Naive B cell (primary cell): ENCODE measurements at regions not wholly inside any gene's neighbourhood (a gene's known extent, or its start where the extent isn't known, plus 50 kb on each side); places are given as distances from the start of the nearest gene placed in this dataset.

Source experiments
- ATAC-seq, 2 donors: fragments of 150-1000 bp; cut with Tn5 transposase; 2 replicates each; pipeline ENCODE4 v1.10.0; 2021; ENCODE audit warnings: low read depth in 2 of 2, mild to moderate bottlenecking in 2 of 2, moderate library complexity in 2 of 2
- DNase-seq: peaks from one replicate; pipeline ENCODE4 v3.0.0; 2022
- H3K27ac Mint-ChIP-seq, 6 donors: one replicate each; pipeline ENCODE4 v1.8.0; 2020 to 2022; ENCODE audit warnings: mild to moderate bottlenecking in 6 of 6, mixed read lengths in 6 of 6, moderate library complexity in 5 of 6, inconsistent platforms in 2 of 6
- H3K27me3 Mint-ChIP-seq, 3 donors: one replicate each; pipeline ENCODE4 v1.8.0; 2021 to 2022; ENCODE audit warnings: mixed read lengths in 3 of 3, mild to moderate bottlenecking in 1 of 3
- H3K36me3 Mint-ChIP-seq, 2 donors: one replicate each; pipeline ENCODE4 v1.8.0; 2020 to 2022; ENCODE audit warnings: mixed read lengths in 2 of 2, inconsistent platforms in 1 of 2, mild to moderate bottlenecking in 1 of 2
- H3K4me1 Mint-ChIP-seq, 3 donors: one replicate each; pipeline ENCODE4 v1.8.0; 2020 to 2022; ENCODE audit warnings: mixed read lengths in 3 of 3, inconsistent platforms in 1 of 3, mild to moderate bottlenecking in 1 of 3, moderate library complexity in 1 of 3
- H3K4me3 Mint-ChIP-seq, 8 donors: one replicate each; pipeline ENCODE4 v1.8.0; 2020 to 2022; ENCODE audit warnings: mild to moderate bottlenecking in 8 of 8, mixed read lengths in 8 of 8, moderate library complexity in 8 of 8, inconsistent platforms in 2 of 8
- H3K9me3 Mint-ChIP-seq, 7 donors: one replicate each; pipeline ENCODE4 v1.8.0; 2020 to 2022; ENCODE audit warnings: mixed read lengths in 7 of 7, mild to moderate bottlenecking in 5 of 7, inconsistent platforms in 2 of 7, moderate library complexity in 1 of 7

DNA sequence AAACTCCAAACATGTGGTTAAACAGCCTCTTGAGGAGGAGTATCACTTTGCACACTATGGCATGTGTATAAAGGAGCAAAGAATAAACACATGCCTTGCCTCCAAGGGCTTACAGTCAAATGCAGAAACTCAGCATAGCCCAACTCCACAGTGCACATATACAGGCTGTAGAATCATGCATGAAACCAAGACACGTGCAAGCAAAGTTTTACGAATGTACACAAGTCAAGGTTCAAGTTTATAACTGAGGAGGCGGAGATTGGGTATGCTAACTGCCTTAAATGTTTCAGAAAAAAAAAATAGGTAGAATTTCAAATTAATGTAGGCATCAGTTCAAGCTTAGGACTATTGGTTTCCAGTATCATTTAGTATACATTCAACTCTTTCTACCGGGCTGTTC, 321.1 kb downstream of the SOX9 start:
- no peak overlapping the region for H3K4me3 Mint-ChIP-seq
- DNase-seq = no peak
- H3K27me3 Mint-ChIP-seq = no peaks in the 10 kb centered on the region
- peaks cover 0 to 14% (median 6%) of the 10 kb centered on the region in 7 donors for H3K9me3 Mint-ChIP-seq
- H3K36me3 Mint-ChIP-seq = no peaks in the 10 kb centered on the region
- no peaks in the 10 kb centered on the region for H3K4me1 Mint-ChIP-seq
- H3K27ac Mint-ChIP-seq = no peak overlapping the region
- ATAC-seq = no peak

DNA sequence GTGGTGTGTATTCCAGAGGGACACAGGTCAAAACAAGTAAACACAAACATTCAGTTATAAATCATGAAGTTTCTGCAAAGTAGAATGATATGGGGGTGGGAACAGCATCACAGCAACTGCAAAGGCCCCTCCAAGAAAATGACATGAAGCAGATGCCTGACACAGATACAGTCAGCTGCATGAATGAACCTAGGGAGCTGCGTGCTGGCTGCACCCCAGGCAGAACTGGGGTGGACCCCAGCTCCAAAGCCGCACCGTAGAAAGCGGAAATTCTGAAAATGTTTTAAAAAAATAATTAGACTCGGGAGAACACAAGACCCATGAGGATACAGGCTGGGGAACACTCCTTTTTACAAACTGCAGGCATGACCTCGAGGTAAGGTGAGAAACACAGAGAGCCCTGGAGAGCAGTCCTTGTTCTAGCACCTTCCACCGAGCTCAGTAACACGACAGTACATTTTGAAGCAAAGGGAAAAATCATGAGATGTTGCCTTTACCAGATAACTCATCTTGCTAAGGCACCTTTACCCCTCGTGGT, 323.8 kb downstream of the SOX9 start:
- H3K4me3 Mint-ChIP-seq = no peak overlapping the region
- H3K4me1 Mint-ChIP-seq = no peaks in the 10 kb centered on the region
- ATAC-seq = no peak

DNA sequence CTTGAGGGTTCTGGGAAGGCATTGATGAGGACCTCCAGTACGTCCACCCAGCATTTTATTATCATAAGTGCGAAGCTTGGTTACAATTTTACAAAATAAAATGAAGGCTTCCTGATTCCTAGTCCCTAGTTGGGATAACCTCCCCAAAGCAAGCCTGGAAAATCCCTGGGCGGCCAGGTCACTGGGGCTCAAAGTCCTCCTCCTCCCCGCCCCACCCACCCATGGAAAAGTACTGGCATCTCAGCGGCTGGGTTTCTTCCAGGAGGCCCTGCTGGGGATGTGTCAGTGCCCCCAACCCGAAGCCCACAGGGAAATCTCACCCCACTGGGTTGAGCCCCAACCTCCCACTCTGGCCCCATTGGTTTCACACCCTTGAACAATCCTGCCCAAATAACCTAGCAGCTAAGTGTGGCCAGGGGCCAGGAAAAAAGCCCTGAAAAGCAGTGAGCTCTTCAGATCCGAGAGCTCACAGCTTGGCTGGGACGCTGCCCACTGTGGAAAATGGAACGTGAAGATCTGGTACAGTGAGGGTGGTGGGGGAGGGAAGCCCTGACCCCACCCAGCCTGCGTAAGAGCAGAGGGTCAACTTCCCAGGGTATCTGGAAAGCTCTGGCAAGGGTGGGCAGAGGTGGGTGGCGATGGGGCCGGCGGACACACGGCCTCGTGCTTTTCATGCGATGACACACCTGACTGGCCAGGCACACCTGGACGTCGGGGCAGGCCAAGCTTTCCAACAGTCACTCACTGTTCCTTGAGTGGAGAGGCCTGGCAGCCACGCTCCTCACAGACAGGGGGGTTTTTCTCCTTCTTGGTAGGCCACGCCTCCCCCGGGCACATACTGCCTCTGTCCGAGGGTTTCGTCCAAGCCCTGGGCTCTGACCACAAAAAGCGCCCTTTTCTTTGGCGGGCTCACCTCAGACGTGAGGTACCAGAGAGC, 324.5 kb downstream of the SOX9 start:
- Mint-ChIP-seq H3K36me3 (no peaks in the 10 kb centered on the region), H3K4me1 (no peaks in the 10 kb centered on the region), H3K9me3 (peaks cover 0 to 8% (median 4%) of the 10 kb centered on the region in 7 donors), H3K4me3 (no peak overlapping the region), H3K27me3 (no peaks in the 10 kb centered on the region), H3K27ac (no peak overlapping the region)
- DNase-seq = no peak
- ATAC-seq = no peak

More for the DNA sequence above, 323.8 kb downstream of the SOX9 start:
- peaks cover 0 to 13% (median 6%) of the 10 kb centered on the region in 7 donors for H3K9me3 Mint-ChIP-seq
- H3K27ac Mint-ChIP-seq = no peak overlapping the region
- no peaks in the 10 kb centered on the region for H3K36me3 Mint-ChIP-seq
- no peak for DNase-seq
- no peaks in the 10 kb centered on the region for H3K27me3 Mint-ChIP-seq

DNA sequence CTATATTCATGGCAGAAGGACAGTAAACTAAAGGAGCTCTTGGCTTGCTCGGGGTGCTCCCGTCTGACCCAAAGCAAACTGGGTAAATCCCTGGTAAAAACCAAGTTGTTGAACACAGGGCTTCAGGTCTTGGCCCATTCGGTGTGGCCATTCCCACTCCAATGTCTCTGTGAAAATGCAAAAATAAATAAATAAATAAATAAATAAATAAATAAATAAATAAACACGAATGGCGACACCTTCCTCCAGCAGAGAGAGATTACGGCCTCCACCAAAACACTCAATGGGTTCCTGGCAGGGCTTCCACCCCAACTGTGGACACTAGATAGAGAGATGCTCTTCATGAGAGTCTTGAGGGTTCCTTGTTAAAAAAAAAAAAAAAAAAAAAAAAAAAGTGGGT, 325.3 kb downstream of the SOX9 start:
- ATAC-seq = no peak
- Mint-ChIP-seq H3K27me3 (no peaks in the 10 kb centered on the region), H3K27ac (no peak overlapping the region), H3K36me3 (no peaks in the 10 kb centered on the region), H3K4me1 (no peaks in the 10 kb centered on the region), H3K4me3 (no peak overlapping the region), H3K9me3 (peaks cover 0 to 8% (median 4%) of the 10 kb centered on the region in 7 donors)
- DNase-seq = no peak

DNA sequence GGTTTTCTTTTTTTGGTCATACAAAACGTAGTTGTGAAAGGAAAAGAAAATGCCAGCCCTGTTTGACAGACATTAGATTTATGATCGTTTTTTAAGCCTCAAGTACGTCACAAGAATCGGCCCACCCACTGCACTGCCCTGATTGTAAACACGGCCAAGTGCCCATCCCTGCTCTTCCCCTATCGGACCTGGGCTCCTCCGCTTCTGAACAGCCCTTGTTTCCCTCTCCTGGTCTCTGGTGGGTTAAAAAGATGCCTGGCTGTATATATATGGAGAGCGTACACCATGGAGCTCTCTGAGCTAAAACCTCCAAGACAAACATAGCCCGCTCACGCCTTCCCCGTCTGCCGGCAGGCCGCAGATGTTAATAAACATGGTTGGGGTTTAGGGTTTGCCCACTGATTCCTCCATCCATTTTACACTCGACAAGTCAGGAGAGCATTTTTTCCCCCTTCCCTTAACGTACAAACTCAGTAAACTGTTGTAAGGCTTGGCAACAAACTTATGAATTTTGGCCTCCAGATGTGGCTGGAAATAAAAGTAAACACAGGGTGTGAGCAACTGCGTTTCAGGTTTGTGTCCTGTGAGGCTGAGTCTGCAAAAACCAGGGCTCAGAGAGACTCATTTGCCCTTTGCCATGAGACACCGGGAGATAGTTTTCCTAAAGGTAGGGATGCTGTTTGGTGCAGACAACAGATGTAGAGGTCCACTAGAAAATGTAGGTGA, 325.9 kb downstream of the SOX9 start:
- H3K27me3 Mint-ChIP-seq = no peaks in the 10 kb centered on the region
- ATAC-seq (no peak), DNase-seq (no peak)
- peaks cover 0 to 8% (median 4%) of the 10 kb centered on the region in 7 donors for H3K9me3 Mint-ChIP-seq
- H3K4me3 Mint-ChIP-seq = peak overlapping the region in 1 of 8 donors; percentile 4
- H3K27ac Mint-ChIP-seq = no peak overlapping the region
- no peaks in the 10 kb centered on the region for H3K4me1 Mint-ChIP-seq
- no peaks in the 10 kb centered on the region for H3K36me3 Mint-ChIP-seq

DNA sequence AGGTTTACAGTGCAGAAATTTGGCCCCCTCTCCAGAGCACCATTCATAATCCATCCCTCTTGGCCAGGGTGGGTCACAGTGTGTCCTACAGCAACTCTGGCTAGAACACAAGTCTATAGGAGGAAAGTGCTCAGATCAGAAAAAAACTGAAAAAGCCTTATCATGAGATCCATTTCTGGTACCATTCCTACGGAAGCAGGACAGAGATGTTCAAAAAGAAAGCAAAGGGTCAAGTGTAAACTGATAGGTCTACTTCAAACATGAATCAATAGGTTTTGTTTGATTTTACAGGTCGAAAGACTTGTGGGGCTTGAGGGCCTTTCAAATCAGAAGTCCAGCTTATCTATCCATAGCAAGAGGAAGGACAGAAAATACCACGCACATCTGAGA, 326.4 kb downstream of the SOX9 start:
- no peaks in the 10 kb centered on the region for H3K36me3 Mint-ChIP-seq
- no peak overlapping the region for H3K4me3 Mint-ChIP-seq
- H3K27ac Mint-ChIP-seq = no peak overlapping the region
- ATAC-seq (no peak), DNase-seq (no peak)
- no peaks in the 10 kb centered on the region for H3K27me3 Mint-ChIP-seq
- H3K4me1 Mint-ChIP-seq = no peaks in the 10 kb centered on the region
- peaks cover 0 to 8% (median 4%) of the 10 kb centered on the region in 7 donors for H3K9me3 Mint-ChIP-seq

DNA sequence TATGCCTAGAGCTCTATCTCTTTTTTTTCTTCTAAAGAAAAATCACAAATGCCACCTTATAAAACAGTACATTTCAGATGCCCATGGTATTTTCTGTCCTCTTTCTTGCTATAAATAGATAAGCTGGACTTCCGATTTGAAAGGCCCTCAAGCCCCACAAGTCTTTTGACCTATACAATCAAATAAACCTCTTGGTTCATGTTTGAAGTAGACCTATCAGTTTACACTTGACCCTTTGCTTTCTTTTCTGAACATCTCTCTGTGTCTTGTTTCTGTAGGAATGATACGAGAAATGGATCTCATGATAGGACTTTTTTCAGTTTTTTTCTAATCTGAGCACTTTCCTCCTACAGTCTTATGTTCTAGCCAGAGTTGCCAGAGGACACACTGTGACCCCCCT, 327.2 kb downstream of the SOX9 start:
- Mint-ChIP-seq H3K27me3 (peaks cover 0 to 3% (median 0%) of the 10 kb centered on the region in 3 donors), H3K4me3 (no peak overlapping the region), H3K9me3 (peaks cover 0 to 10% (median 5%) of the 10 kb centered on the region in 7 donors), H3K27ac (no peak overlapping the region), H3K36me3 (no peaks in the 10 kb centered on the region), H3K4me1 (no peaks in the 10 kb centered on the region)
- ATAC-seq (no peak), DNase-seq (no peak)

DNA sequence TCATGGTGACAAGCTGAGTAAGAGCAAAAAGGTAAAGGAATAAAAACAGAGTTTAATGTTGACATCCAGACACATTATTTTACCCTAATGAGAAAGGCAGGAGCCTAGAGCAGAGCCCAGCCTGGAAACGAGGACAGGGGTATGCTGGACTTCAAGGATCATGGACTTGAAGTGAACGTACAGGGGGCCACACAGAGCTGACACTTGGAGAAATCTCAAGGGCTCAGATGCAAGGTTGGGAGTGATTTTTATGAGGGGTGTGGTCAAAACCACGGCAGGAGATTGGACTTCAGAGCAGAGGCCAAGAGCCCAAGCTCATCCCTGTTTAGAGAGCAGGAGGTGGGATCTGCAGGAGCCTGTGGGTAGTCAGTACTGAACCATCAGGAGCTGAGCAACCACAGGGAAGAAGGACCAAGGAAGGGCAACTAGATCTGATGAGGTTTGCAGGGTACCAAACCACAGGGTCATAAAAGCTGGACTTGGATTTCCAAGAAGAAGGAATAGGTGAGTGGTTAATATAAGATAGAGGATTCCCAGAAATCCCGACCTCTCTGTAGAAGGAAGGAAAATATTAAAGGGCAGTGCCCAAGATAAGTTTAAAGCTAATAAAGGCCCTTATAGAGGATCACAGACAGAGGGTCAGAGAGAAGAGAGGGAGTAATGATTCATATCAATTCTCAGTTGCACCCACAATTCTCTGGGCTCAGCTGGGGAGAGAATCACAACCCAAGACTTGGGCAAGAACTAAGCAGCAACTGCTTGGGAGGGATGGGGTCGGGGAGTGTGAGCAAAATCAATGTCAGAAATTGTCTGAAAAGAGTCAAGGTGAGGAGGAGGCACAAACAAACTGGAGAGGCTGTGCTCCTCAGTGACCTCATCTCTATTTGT, 331.7 kb downstream of the SOX9 start:
- H3K4me1 Mint-ChIP-seq = no peaks in the 10 kb centered on the region
- no peaks in the 10 kb centered on the region for H3K36me3 Mint-ChIP-seq
- peaks cover 0 to 4% (median 0%) of the 10 kb centered on the region in 3 donors for H3K27me3 Mint-ChIP-seq
- peak overlapping the region in 1 of 6 donors; percentile 59 for H3K27ac Mint-ChIP-seq
- DNase-seq (no peak), ATAC-seq (no peak)
- H3K9me3 Mint-ChIP-seq = peaks cover 0 to 8% (median 4%) of the 10 kb centered on the region in 7 donors
- no peak overlapping the region for H3K4me3 Mint-ChIP-seq

DNA sequence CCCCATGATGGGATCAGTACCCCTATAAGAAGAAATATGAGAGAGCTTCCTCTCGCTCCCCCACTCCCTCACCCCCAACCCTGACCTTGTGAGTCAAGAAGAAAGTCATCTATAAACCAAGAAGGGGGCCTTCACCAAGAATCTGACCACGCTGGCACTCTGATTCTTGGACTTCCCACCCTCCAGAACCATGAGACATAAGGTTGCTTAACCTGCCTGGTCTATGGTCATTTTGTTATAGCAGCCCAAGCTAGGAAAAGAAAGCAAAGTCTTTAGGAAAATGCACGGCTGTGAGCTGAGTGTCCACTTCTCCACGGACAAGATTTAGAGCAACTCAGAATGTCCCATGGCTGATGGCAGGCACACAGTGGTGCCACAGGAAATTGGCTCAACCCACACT, 333.5 kb downstream of the SOX9 start:
- DNase-seq (no peak), ATAC-seq (no peak)
- H3K9me3 Mint-ChIP-seq = peaks cover 0 to 6% (median 4%) of the 10 kb centered on the region in 7 donors
- peaks cover 0 to 4% (median 0%) of the 10 kb centered on the region in 3 donors for H3K27me3 Mint-ChIP-seq
- H3K4me3 Mint-ChIP-seq = no peak overlapping the region
- H3K4me1 Mint-ChIP-seq = no peaks in the 10 kb centered on the region
- no peaks in the 10 kb centered on the region for H3K36me3 Mint-ChIP-seq
- H3K27ac Mint-ChIP-seq = no peak overlapping the region

DNA sequence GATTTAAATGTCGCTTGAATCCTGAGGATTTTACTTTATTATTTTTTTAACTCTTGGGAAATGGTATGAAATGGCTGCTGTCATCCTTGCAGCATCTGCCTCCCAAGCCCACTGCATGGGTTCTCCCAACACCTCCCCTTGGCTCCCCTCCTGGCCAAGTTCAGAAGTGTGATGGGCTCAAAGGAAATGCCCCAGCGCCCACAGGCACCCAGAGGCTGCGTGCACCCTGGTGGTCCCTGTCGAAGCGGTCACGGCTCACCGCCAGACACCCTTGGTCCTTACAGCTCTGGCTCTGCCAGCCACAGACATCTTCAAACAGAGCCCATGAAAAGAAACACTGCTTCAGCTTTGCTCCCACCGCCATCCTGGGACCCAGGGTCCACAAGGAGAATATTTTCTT, 334.7 kb downstream of the SOX9 start:
- no peak overlapping the region for H3K27ac Mint-ChIP-seq
- H3K27me3 Mint-ChIP-seq = peaks cover 0 to 4% (median 0%) of the 10 kb centered on the region in 3 donors
- H3K9me3 Mint-ChIP-seq = peaks cover 0 to 6% (median 2%) of the 10 kb centered on the region in 7 donors
- no peaks in the 10 kb centered on the region for H3K36me3 Mint-ChIP-seq
- H3K4me3 Mint-ChIP-seq = peak overlapping the region in 1 of 8 donors; percentile 60
- H3K4me1 Mint-ChIP-seq = no peaks in the 10 kb centered on the region
- no peak for DNase-seq
- no peak for ATAC-seq

DNA sequence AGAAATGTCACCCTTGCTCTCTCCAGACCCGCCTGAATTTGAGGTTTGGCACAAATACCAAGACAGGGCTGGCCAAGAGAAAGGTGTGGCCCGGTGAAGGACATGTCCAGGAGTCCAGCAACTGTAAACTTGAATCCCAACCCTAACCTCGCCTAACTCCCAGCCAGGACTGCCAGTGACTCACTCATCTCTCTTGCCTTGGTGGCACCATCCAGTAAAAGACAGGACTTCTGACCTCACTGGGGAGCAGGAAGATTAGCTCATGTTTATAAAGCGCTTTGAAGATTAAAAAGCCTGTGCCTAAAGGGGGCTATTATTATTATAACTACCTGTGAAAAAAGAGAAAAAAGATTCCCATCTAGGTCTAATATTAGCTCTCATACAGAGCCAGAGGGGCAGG, 335.3 kb downstream of the SOX9 start:
- ATAC-seq = no peak
- Mint-ChIP-seq H3K9me3 (peaks cover 0 to 6% (median 0%) of the 10 kb centered on the region in 7 donors), H3K36me3 (no peaks in the 10 kb centered on the region), H3K4me1 (no peaks in the 10 kb centered on the region), H3K27me3 (peaks cover 0 to 4% (median 0%) of the 10 kb centered on the region in 3 donors), H3K4me3 (no peak overlapping the region), H3K27ac (no peak overlapping the region)
- no peak for DNase-seq

DNA sequence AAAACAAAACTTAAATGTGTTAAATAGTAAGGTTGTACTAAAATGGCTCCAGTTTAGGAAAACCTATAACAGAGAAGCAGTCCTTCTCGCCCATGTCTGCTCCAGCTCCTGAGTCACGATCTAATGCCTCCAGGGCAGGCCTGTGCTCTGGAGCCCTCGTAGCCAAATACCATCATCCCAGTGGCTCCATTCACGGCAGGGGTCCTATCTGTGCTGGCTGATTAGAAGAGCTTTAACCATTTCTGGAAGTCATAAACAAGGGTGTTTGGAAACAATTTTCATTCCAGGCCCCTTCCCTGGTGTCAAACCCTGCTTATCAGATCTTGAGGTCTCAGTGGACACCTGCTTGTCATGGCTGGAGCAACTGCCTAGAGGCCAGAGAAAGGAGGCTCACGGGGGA, 336.9 kb downstream of the SOX9 start:
- H3K27ac Mint-ChIP-seq = no peak overlapping the region
- DNase-seq (no peak), ATAC-seq (no peak)
- H3K27me3 Mint-ChIP-seq = peaks cover 0 to 4% (median 0%) of the 10 kb centered on the region in 3 donors
- no peak overlapping the region for H3K4me3 Mint-ChIP-seq
- peaks cover 0 to 5% (median 0%) of the 10 kb centered on the region in 7 donors for H3K9me3 Mint-ChIP-seq
- no peaks in the 10 kb centered on the region for H3K36me3 Mint-ChIP-seq
- H3K4me1 Mint-ChIP-seq = no peaks in the 10 kb centered on the region

DNA sequence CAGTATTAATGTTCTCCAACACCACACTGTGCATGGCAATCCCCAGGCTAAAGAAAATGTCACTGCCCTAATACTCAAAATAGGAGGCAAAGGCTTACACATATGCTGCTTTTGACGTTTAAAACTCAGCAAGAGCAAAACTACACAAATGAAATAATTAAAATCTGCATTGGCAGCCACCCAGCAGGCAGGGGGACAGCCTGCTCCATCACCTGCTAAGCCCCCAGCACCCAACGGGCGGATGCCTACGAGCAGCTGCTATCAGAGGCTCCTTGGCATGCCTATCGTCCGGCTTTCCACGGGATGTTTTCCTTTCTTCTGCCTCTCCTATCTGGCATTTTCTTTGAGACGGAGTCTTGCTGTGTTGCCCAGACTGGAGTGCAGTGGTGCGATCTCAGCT, 337.5 kb downstream of the SOX9 start:
- peaks cover 0 to 5% (median 0%) of the 10 kb centered on the region in 7 donors for H3K9me3 Mint-ChIP-seq
- H3K27ac Mint-ChIP-seq = no peak overlapping the region
- no peaks in the 10 kb centered on the region for H3K36me3 Mint-ChIP-seq
- H3K4me3 Mint-ChIP-seq = no peak overlapping the region
- DNase-seq = no peak
- no peaks in the 10 kb centered on the region for H3K27me3 Mint-ChIP-seq
- ATAC-seq = no peak
- H3K4me1 Mint-ChIP-seq = no peaks in the 10 kb centered on the region
